ENCODE measurements at regions not wholly inside any gene's neighbourhood (a gene's known extent, or its start where the extent isn't known, plus 50 kb on each side); places are given as distances from the start of the nearest gene placed in this dataset.

DNA sequence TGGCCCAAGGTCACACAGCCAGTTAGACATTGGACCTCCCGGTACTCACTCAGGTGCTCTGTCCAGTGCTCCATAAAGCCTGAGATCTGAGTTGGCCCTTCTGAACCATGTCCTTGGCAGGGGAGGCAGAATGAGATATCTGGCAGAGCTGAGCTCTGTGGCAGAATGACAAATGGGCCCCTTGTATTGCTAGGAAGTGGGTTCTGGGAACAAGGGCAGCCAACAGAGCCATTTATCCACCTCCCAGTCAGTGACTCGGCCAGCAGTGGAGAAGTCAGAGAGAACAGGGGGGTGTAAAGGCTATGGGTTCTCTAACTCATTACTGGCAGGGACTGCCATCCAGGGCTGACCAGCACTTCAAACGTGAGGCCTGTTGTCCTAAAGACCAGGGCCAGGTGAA lies 117.1 kb upstream of the NLRP1 start:
- DNase-seq (no peak), ATAC-seq (no peak)
- H3K9me3 ChIP-seq (ENCODE audit: control insufficient read depth, low read length, poor library complexity, severe bottlenecking), result no peaks in the 10 kb centered on the region
- no peaks in the 10 kb centered on the region for H3K4me1 Mint-ChIP-seq
- H3K4me3 Mint-ChIP-seq, result no peak overlapping the region
- peaks cover 58% of the 10 kb centered on the region for H3K27me3 Mint-ChIP-seq
- no peak overlapping the region for H3K27ac Mint-ChIP-seq
- peaks cover 2% of the 10 kb centered on the region for H3K36me3 Mint-ChIP-seq (ENCODE audit: low read depth)

DNA sequence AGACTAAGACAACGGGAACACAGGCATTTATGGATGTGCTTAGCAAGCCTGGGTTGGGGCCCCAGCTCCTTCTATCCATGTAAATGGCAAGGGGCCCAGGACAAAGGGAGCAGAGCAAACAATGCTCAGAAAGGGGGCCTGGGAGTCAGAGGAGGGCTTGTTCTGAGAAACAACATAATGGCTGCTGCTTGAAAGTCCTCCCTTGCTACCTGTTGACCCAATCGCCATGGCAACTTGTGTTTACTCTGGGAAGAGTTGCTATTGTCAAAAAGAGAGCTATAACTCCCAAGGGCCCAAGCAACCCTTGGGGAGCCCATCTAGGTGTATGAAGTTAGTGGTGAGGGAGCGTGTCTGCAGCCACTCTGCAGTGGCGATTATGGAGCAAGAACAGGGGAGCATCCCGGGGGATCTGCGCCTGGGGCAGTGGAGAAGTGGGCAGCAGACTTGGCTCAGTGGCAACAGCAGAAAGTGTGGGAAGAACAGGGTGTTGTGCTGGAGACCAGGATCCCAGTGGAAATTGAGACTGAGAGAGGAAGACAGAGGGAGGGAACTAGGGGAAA lies 118.7 kb upstream of the NLRP1 start:
- Mint-ChIP-seq H3K4me3 (no peak overlapping the region), H3K27ac (no peak overlapping the region), H3K4me1 (no peaks in the 10 kb centered on the region), H3K36me3 (ENCODE audit: low read depth) (peaks cover 2% of the 10 kb centered on the region), H3K27me3 (peaks cover 50% of the 10 kb centered on the region)
- no peak for ATAC-seq
- no peaks in the 10 kb centered on the region for H3K9me3 ChIP-seq (ENCODE audit: control insufficient read depth, low read length, poor library complexity, severe bottlenecking)
- no peak for DNase-seq

DNA sequence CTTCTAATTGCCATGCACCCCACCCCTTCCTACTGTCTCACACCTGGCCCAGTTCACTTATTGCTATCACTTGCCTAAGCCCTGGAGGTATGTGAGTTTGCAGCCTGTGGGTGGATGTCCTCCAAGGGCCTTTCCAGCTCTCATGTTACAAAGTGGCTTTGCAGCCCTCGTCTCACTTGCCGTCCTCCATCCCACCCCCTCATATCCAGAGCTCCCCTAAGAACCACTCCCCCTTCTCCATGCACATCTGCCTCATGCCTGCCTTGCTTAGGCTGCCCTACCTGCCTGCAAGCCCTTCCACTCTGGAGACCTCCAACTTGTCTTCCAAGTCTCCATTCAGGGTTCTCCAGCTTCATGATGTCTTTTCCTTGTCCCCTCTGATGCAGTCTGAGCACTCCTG lies 119.4 kb upstream of the NLRP1 start:
- Mint-ChIP-seq H3K27ac (no peak overlapping the region), H3K4me1 (no peaks in the 10 kb centered on the region), H3K4me3 (no peak overlapping the region), H3K36me3 (ENCODE audit: low read depth) (peaks cover 2% of the 10 kb centered on the region), H3K27me3 (peaks cover 45% of the 10 kb centered on the region)
- no peaks in the 10 kb centered on the region for H3K9me3 ChIP-seq (ENCODE audit: control insufficient read depth, low read length, poor library complexity, severe bottlenecking)
- DNase-seq (no peak), ATAC-seq (no peak)

DNA sequence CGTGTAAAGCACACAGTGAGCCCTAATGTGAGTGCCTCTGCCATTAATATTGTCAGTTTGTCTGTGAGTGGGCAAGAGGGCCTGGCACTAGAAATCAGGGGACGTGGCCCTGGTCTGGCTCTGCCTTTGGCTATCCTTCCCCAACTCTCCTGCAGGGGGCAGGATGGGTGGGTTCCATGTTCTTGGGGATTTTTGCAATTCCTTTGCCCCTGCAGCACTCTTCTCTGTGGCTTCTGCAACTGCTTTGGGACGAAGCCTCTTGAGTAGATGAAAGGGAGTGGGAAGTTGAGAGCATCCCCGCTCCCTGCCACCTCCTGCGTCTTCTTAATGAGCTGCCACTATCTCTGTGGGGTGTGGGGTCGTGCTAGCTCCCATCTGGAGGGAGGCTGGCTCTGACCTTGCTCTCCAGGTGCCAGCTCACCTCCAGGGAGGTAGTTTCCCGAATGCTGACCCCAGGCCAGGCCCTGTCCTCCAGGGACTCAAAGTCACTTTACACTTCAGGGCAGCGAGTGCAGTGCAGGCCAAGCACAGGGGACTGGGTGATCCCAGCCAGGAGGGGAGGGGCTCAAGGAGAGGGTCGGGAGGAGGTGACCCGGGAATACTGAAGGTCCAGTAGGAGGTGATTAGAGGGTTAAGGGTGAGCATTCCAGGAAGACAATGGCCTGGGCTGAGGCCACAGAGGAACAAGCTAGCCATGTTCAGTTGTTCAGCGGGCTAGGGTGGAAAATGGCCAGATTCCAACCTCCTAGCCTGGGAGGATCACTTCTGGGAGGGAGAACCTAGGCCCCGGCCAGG lies 121.0 kb upstream of the NLRP1 start:
- Mint-ChIP-seq H3K4me3 (no peak overlapping the region), H3K4me1 (no peaks in the 10 kb centered on the region), H3K27ac (no peak overlapping the region), H3K27me3 (peaks cover 38% of the 10 kb centered on the region), H3K36me3 (ENCODE audit: low read depth) (no peaks in the 10 kb centered on the region)
- no peaks in the 10 kb centered on the region for H3K9me3 ChIP-seq (ENCODE audit: control insufficient read depth, low read length, poor library complexity, severe bottlenecking)
- ATAC-seq, result no peak
- DNase-seq, result no peak

DNA sequence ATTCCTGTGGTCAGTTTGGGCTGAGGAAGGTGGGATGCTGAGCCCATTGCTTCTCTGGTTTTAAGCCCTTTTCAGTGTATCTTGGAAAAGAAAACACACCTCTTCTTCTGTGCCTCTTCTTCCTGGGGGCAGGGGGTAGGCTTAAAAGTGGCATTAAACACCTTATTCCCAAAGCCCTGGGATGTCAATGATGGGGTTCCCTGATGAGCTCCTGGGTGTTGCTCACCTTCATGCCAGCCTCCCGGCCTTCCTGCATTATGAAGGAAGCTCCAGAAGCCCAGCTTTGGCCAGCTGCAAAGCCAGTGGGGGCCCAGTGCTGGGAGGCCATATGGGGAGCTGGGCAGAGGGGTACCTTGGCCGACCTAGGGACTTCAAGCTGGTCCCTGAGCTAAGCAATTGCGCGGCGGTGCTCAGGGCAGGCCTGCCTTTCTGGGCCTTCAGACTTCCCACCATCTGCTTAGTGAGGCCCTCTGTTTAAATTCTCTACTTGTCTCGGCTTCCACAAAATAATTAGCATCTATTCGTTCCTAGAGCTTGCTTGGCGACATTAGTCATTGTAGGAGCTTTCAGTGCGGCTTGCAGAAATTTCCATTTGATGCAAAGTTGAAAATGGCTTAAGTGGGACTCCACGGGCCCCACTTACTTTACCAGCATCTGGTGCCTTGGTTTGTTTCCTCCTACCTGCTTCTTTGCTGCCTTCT lies 121.7 kb upstream of the NLRP1 start:
- DNase-seq (no peak), ATAC-seq (no peak)
- peaks cover 38% of the 10 kb centered on the region for H3K27me3 Mint-ChIP-seq
- no peaks in the 10 kb centered on the region for H3K4me1 Mint-ChIP-seq
- no peak overlapping the region for H3K27ac Mint-ChIP-seq
- no peaks in the 10 kb centered on the region for H3K9me3 ChIP-seq (ENCODE audit: control insufficient read depth, low read length, poor library complexity, severe bottlenecking)
- H3K36me3 Mint-ChIP-seq (ENCODE audit: low read depth), result no peaks in the 10 kb centered on the region
- no peak overlapping the region for H3K4me3 Mint-ChIP-seq

DNA sequence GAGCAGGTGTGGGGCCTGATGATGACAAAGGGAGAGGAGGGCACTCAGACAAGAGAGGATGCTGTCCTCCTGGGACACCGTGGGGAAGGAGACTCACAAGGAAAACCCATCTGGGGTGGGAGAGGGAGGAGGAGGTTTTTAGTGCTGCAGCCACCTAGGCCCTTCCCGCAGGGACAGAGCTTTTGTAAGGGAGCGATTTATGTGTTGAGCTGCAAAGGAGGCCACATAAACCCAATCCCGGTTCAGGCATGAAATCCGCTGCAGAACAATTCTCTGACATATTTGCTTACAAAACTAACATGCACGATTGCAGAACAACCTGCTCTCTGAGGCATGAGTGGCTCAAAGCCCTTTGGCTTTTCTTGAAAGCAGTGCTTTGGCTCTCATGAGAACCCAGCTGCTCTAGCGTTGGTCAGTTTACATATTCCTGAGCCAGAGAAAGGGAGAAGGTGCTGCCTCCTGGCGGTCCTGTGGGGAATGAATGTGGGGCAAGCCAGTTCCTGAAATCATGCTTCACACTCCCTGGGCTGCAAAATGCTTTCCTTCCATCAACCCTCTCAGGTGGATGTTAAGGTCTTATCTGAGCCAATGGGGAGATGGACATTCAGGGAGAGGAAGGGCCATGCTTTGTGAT lies 122.4 kb upstream of the NLRP1 start:
- ATAC-seq, result peak; percentile 61

DNA sequence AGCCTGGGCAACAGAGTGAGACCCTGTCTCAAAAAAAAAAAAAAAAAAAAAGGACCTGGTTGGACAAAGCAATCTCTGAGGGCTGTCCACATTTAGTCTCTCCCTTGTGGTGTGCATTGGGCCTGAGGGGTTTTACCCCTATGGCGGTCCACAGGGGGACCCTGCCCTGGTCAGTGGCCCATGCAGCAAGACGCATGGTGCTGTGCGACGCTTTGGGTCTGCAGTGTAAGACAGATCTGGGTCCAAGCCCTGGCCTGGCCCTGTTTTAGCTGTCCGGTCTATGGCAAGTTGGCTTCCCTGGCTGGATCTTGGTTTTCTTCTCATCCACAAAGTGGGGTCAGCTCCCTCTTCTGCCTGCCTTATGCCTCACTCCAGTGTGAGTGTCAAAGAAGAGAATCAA lies 123.2 kb upstream of the NLRP1 start:
- H3K9me3 ChIP-seq (ENCODE audit: control insufficient read depth, low read length, poor library complexity, severe bottlenecking), result no peaks in the 10 kb centered on the region
- ATAC-seq (no peak), DNase-seq (no peak)
- Mint-ChIP-seq H3K27ac (no peak overlapping the region), H3K4me1 (no peaks in the 10 kb centered on the region), H3K4me3 (no peak overlapping the region), H3K36me3 (ENCODE audit: low read depth) (no peaks in the 10 kb centered on the region), H3K27me3 (peaks cover 49% of the 10 kb centered on the region)

More for the DNA sequence above, 122.4 kb upstream of the NLRP1 start:
- H3K9me3 ChIP-seq (ENCODE audit: control insufficient read depth, low read length, poor library complexity, severe bottlenecking), result no peaks in the 10 kb centered on the region
- no peak overlapping the region for H3K27ac Mint-ChIP-seq
- H3K36me3 Mint-ChIP-seq (ENCODE audit: low read depth), result no peaks in the 10 kb centered on the region
- H3K4me1 Mint-ChIP-seq, result no peaks in the 10 kb centered on the region
- DNase-seq, result peak; percentile 20 to 46 (median 29)
- peaks cover 41% of the 10 kb centered on the region for H3K27me3 Mint-ChIP-seq
- H3K4me3 Mint-ChIP-seq, result no peak overlapping the region

DNA sequence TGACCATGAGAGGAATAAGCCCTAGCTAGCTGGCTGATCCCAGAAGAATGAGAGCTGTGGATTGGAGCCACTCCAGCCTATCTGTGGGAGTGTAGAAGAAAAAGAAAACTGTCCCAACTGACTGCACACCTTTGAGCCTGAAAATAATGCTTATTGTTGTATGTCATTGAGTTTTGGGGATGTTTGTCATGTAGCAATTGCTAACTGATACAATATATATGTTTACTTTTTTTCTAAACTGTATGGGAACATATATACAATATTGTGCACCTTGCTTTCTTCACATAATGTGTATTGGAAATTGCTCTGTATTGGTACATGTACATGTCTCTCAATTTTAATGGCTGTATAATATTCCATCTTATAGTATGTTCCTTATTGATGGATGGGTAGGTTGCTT lies 124.0 kb upstream of the NLRP1 start:
- DNase-seq (no peak), ATAC-seq (no peak)
- peaks cover 52% of the 10 kb centered on the region for H3K27me3 Mint-ChIP-seq
- no peaks in the 10 kb centered on the region for H3K36me3 Mint-ChIP-seq (ENCODE audit: low read depth)
- no peak overlapping the region for H3K4me3 Mint-ChIP-seq
- H3K4me1 Mint-ChIP-seq, result no peaks in the 10 kb centered on the region
- no peak overlapping the region for H3K27ac Mint-ChIP-seq
- H3K9me3 ChIP-seq (ENCODE audit: control insufficient read depth, low read length, poor library complexity, severe bottlenecking), result no peaks in the 10 kb centered on the region

DNA sequence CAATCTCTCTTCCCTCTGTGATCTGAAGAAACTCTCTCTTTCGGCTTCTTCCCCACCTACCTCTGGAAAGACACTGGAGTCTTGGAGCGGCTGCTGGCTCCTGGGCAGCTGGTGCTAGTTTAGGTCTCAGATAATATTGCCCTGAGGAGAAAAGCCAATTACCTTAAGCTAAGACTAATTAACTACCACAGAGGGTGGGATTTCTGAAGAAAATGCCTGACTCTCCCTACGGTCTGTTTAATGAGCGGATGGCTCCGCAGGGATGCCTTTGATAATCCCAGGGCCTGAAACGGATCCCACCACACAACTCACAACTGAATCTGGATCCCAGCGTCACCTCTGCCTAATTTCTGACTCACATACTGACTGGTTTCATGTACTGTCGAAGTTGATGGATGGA lies 127.0 kb upstream of the NLRP1 start:
- Mint-ChIP-seq H3K4me1 (no peaks in the 10 kb centered on the region), H3K4me3 (no peak overlapping the region), H3K27me3 (peaks cover 66% of the 10 kb centered on the region), H3K36me3 (ENCODE audit: low read depth) (no peaks in the 10 kb centered on the region), H3K27ac (no peak overlapping the region)
- DNase-seq (no peak), ATAC-seq (no peak)
- no peaks in the 10 kb centered on the region for H3K9me3 ChIP-seq (ENCODE audit: control insufficient read depth, low read length, poor library complexity, severe bottlenecking)

DNA sequence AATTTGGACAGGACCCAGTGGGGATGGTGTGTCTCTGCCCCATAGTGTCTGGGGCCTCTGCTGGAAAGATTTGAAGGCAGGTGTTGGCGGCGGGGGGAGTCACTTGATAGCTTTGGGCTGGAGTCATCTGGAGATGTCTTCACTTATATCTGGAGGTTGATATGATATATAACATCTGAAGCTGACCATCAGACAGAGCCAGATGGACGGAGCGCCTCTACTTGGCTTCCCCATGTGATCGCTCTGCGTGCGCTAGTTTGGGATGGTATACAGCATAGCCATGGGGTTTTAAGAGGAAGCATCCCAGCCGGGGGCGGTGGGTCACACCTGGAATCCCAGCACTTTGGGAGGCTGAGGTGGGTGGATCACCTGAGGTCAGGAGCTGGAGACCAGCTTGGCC lies 130.7 kb upstream of the NLRP1 start:
- no peaks in the 10 kb centered on the region for H3K9me3 ChIP-seq (ENCODE audit: control insufficient read depth, low read length, poor library complexity, severe bottlenecking)
- no peak for DNase-seq
- Mint-ChIP-seq H3K4me3 (no peak overlapping the region), H3K4me1 (no peaks in the 10 kb centered on the region), H3K27me3 (peaks cover 83% of the 10 kb centered on the region), H3K36me3 (ENCODE audit: low read depth) (peaks cover 3% of the 10 kb centered on the region), H3K27ac (no peak overlapping the region)
- ATAC-seq, result no peak

DNA sequence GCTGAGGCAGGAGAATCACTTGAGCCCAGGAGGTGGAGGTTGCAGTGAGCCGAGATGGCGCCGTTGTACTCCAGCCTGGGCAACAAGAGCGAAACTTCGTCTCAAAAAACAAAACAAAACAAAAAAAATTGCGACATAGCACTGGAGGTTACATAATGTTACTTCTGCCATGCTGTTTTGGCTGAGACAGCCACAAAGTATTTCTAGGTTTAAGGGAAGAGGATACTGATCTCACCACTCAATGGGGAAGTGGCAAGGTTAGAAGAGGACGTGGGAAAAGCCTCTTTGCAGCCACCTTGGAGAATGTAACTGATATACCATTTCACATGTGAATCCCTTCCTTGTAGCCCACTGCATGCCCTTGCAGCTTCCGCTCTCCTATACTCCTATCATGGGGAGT lies 131.2 kb upstream of the NLRP1 start:
- no peak overlapping the region for H3K27ac Mint-ChIP-seq
- no peak for ATAC-seq

DNA sequence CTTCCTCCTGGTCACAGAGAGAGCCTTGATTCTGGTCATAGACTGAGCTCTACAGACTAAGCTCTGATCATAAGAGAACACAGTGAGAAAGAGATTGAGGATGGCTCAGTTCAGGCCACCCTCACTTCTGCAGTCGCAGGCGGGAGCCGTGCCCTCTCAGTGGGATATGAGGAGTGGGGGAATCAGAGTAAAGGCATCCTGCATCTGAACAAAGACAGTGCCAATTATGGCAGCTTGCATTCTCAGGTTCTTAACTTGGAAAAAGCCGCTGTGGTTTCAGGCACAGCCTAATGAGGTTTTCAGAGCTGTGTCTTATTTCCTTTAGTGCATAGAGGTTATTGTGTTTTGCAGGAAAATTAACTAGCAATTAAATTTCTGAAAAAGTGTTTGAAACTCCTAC lies 134.4 kb upstream of the NLRP1 start:
- no peak overlapping the region for H3K27ac Mint-ChIP-seq
- H3K4me1 Mint-ChIP-seq, result no peaks in the 10 kb centered on the region
- peaks cover 5% of the 10 kb centered on the region for H3K36me3 Mint-ChIP-seq (ENCODE audit: low read depth)
- no peak overlapping the region for H3K4me3 Mint-ChIP-seq
- ATAC-seq (no peak), DNase-seq (no peak)
- peaks cover 47% of the 10 kb centered on the region for H3K27me3 Mint-ChIP-seq
- H3K9me3 ChIP-seq (ENCODE audit: control insufficient read depth, low read length, poor library complexity, severe bottlenecking), result no peaks in the 10 kb centered on the region

More for the DNA sequence above, 131.2 kb upstream of the NLRP1 start:
- H3K36me3 Mint-ChIP-seq (ENCODE audit: low read depth), result peaks cover 3% of the 10 kb centered on the region
- no peak overlapping the region for H3K4me3 Mint-ChIP-seq
- H3K9me3 ChIP-seq (ENCODE audit: control insufficient read depth, low read length, poor library complexity, severe bottlenecking), result no peaks in the 10 kb centered on the region
- no peaks in the 10 kb centered on the region for H3K4me1 Mint-ChIP-seq
- H3K27me3 Mint-ChIP-seq, result peaks cover 80% of the 10 kb centered on the region
- DNase-seq, result no peak

DNA sequence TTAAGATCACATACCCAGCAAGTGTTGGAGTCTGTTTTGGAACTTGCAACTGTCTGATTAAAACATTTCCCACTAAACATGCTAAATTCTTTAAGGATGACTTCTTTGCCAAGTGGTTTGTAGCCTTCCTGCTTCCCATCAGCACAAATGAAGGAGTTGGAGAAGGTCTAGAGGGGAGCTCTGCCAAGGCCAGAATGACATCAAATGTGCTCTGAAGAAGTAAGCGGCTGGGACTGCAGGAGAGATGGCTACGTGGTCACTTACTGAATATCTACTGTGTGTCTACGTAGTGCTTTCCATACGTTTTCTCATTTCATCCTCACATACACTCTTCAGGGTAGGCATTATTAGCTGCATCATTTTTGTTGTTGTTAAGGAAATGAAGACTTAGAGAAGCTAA lies 135.7 kb upstream of the NLRP1 start:
- peaks cover 5% of the 10 kb centered on the region for H3K36me3 Mint-ChIP-seq (ENCODE audit: low read depth)
- DNase-seq (no peak), ATAC-seq (no peak)
- H3K27ac Mint-ChIP-seq, result no peak overlapping the region
- H3K4me1 Mint-ChIP-seq, result no peaks in the 10 kb centered on the region
- H3K9me3 ChIP-seq (ENCODE audit: control insufficient read depth, low read length, poor library complexity, severe bottlenecking), result no peaks in the 10 kb centered on the region
- no peak overlapping the region for H3K4me3 Mint-ChIP-seq
- peaks cover 35% of the 10 kb centered on the region for H3K27me3 Mint-ChIP-seq
